IMR-90 (cell line): ENCODE measurements at regions not wholly inside any gene's neighbourhood (a gene's known extent, or its start where the extent isn't known, plus 50 kb on each side); places are given as distances from the start of the nearest gene placed in this dataset.
"Not testable (repeated sequence)": the region's sequence is repeated elsewhere in the genome, so short reads cannot be mapped to it uniquely, and the experiment has no call there.

Experiments used
- ATAC-seq: fragments of 200-7000 bp; cut with Tn5 transposase; 2 replicates; pipeline ENCODE4 v1.9.1; 2020; ENCODE audit warnings: low read depth, mild to moderate bottlenecking, moderate library complexity
- BruUV-seq: library from RNA; stranded (reverse); fragments of 400-500 nt; replicated peaks from 2 replicates; lab custom pipeline; 2021; lab: Mats Ljungman, UMichigan
- CTCF ChIA-PET: fragments of 300-600 bp; formaldehyde crosslinking; extraction: SDS; loops from one replicate; lab custom pipeline; 2021; ENCODE audit warnings: antibody characterized with exemption; lab: Yijun Ruan, JAX
- POLR2A ChIA-PET: fragments of 300-600 bp; sonication (Branson Sonifier 250); formaldehyde crosslinking; loops from one replicate; lab custom pipeline; 2022; ENCODE audit warnings: antibody characterized with exemption; ENCODE audit not compliant: unreplicated experiment; lab: Charles Lee
- DNase-seq: peaks from one replicate; pipeline ENCODE4 v3.0.0; 2013
- H2AFZ ChIP-seq: replicated peaks from 2 replicates; pipeline ENCODE3; 2013; ENCODE audit warnings: low read length, mild to moderate bottlenecking; ENCODE audit not compliant: poor library complexity
- H2AK5ac ChIP-seq: 2 replicates; pipeline ENCODE4 v1.6.1; 2013; ENCODE audit warnings: low read depth, low read length, inconsistent platforms
- H2AK9ac ChIP-seq: replicated peaks from 2 replicates; pipeline ENCODE3; 2013; ENCODE audit warnings: mild to moderate bottlenecking, low read depth, low read length, moderate library complexity; ENCODE audit not compliant: poor library complexity
- H2BK120ac ChIP-seq: 2 replicates; pipeline ENCODE4 v1.6.1; 2013; ENCODE audit warnings: low read depth, low read length, inconsistent platforms
- H2BK15ac ChIP-seq: 3 replicates; pipeline ENCODE4 v1.6.1; 2013; ENCODE audit warnings: low read depth, low read length, inconsistent platforms
- H2BK20ac ChIP-seq: 2 replicates; pipeline ENCODE4 v1.6.1; 2013; ENCODE audit warnings: low read depth, mild to moderate bottlenecking, inconsistent platforms, low read length, moderate library complexity
- H2BK5ac ChIP-seq: 2 replicates; pipeline ENCODE4 v1.6.1; 2013; ENCODE audit warnings: mild to moderate bottlenecking, low read depth, low read length, inconsistent platforms; ENCODE audit not compliant: poor library complexity, severe bottlenecking
- H3K14ac ChIP-seq: replicated peaks from 2 replicates; pipeline ENCODE4 v1.6.1; 2013; ENCODE audit warnings: low read depth, low read length, inconsistent platforms
- H3K18ac ChIP-seq: 2 replicates; pipeline ENCODE4 v1.6.1; 2013; ENCODE audit warnings: low read depth, low read length, control low read depth
- H3K23ac ChIP-seq: 2 replicates; pipeline ENCODE4 v1.6.1; 2013; ENCODE audit warnings: low read depth, low read length, inconsistent platforms
- H3K27ac ChIP-seq: 2 replicates; pipeline ENCODE4 v1.5.1; 2013; ENCODE audit warnings: mild to moderate bottlenecking, control low read depth, low read length; ENCODE audit not compliant: insufficient read depth
- H3K27me3 ChIP-seq: 2 replicates; pipeline ENCODE4 v1.6.1; 2013; ENCODE audit warnings: low read length; ENCODE audit not compliant: control insufficient read depth, insufficient read depth
- H3K36me3 ChIP-seq: 2 replicates; pipeline ENCODE4 v1.6.1; 2013; ENCODE audit warnings: low read length, mixed read lengths; ENCODE audit not compliant: control insufficient read depth, insufficient read depth
- H3K4ac ChIP-seq: 2 replicates; pipeline ENCODE4 v1.6.1; 2013; ENCODE audit warnings: low read depth, low read length, inconsistent platforms
- H3K4me1 ChIP-seq: 2 replicates; pipeline ENCODE4 v1.6.1; 2013; ENCODE audit warnings: low read length, mixed read lengths; ENCODE audit not compliant: control insufficient read depth, insufficient read depth
- H3K4me2 ChIP-seq: 2 replicates; pipeline ENCODE4 v1.6.1; 2013; ENCODE audit warnings: low read depth, mild to moderate bottlenecking, control low read depth, low read length, moderate library complexity
- H3K4me3 ChIP-seq: 2 replicates; pipeline ENCODE4 v1.5.1; 2013; ENCODE audit warnings: low read depth, mild to moderate bottlenecking, control low read depth, low read length, moderate library complexity; ENCODE audit not compliant: insufficient read depth
- H3K56ac ChIP-seq: 2 replicates; pipeline ENCODE4 v1.6.1; 2013; ENCODE audit warnings: low read length, inconsistent platforms; ENCODE audit not compliant: insufficient read depth; ENCODE audit errors: extremely low read depth
- H3K79me1 ChIP-seq, 2 experiments: 2 replicates each; pipeline ENCODE4 v1.6.1; 2013; ENCODE audit warnings: low read length in 2 of 2, inconsistent platforms in 1 of 2, low read depth in 1 of 2
- H3K9ac ChIP-seq: 2 replicates; pipeline ENCODE4 v1.6.1; 2013; ENCODE audit warnings: low read depth, low read length, control low read depth
- H3K9me1 ChIP-seq: 2 replicates; pipeline ENCODE4 v1.6.1; 2013; ENCODE audit warnings: low read length, inconsistent platforms; ENCODE audit not compliant: insufficient read depth
- H3K9me3 ChIP-seq: 2 replicates; pipeline ENCODE4 v1.6.1; 2013; ENCODE audit warnings: low read length; ENCODE audit not compliant: control insufficient read depth, insufficient read depth
- H4K20me1 ChIP-seq: 2 replicates; pipeline ENCODE4 v1.6.1; 2013; ENCODE audit warnings: low read length, inconsistent platforms; ENCODE audit not compliant: insufficient read depth
- H4K5ac ChIP-seq: 2 replicates; pipeline ENCODE4 v1.6.1; 2013; ENCODE audit warnings: mild to moderate bottlenecking, low read depth, low read length, control low read depth
- H4K8ac ChIP-seq, 2 experiments: 2 replicates each; pipeline ENCODE4 v1.6.1; 2013; ENCODE audit warnings: low read depth in 2 of 2, low read length in 2 of 2, control low read depth in 1 of 2, inconsistent platforms in 1 of 2
- H4K91ac ChIP-seq: 2 replicates; pipeline ENCODE4 v1.6.1; 2013; ENCODE audit warnings: low read depth, low read length, inconsistent platforms; ENCODE audit not compliant: insufficient read depth
- WGBS, 2 experiments: methylation state at CpG; one replicate each; pipeline versions ENCODE4 v1.1.5 to v1.1.7; 2013; ENCODE audit warnings: missing lambda C conversion rate in 2 of 2; ENCODE audit not compliant: insufficient read length in 1 of 2; ENCODE audit errors: extremely low coverage in 2 of 2; 5-methylcytosine and 5-hydroxymethylcytosine counted together
- dilution Hi-C: fragments of 300-500 bp; cut with HindIII; formaldehyde crosslinking; loops from one replicate; pipeline ENCODE4 v1.14.3; 2018; ENCODE audit warnings: low sequenced_read_pairs; ENCODE audit not compliant: unreplicated experiment
- in situ Hi-C: fragments of 300-500 bp; cut with MboI; formaldehyde crosslinking; loops from 3 replicates; pipeline ENCODE4 v1.14.3; 2019; ENCODE audit warnings: low sequenced_read_pairs, inconsistent platforms, mixed read lengths
- intact Hi-C: fragments of 100-400 bp; cut with micrococcal nuclease; formaldehyde crosslinking; loops from 2 replicates; pipeline ENCODE4 v1.10.0; 2022

DNA sequence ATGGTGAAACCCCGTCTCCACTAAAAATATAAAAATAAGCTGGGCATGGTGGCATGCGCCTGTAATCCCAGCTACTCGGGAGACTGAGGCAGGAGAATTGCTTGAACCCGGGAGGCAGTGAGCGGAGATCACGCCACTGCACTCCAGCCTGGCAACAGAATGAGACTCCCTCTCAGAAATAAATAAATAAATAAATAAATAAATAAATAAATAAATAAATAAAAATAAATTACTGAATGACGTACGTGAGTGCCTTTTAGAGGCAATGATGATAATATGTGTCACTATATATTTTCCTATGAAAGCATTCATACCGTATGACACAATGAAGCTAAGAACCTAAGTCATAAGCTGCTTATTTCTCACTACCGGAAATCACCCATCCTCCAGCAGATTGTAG lies 847.5 kb downstream of the PCDH11X start:
- ATAC-seq, H3K9ac ChIP-seq, H2BK5ac ChIP-seq, POLR2A ChIA-PET, H3K36me3 ChIP-seq, H3K18ac ChIP-seq, H3K4ac ChIP-seq, H3K4me1 ChIP-seq, intact Hi-C loops, H2AK9ac ChIP-seq, H3K79me1 ChIP-seq, H3K4me3 ChIP-seq, H3K9me1 ChIP-seq, H3K56ac ChIP-seq, BruUV-seq, H3K14ac ChIP-seq, H2BK20ac ChIP-seq, H2AK5ac ChIP-seq, H2AFZ ChIP-seq, H3K9me3 ChIP-seq, H4K20me1 ChIP-seq, CTCF ChIA-PET, H3K4me2 ChIP-seq, H3K23ac ChIP-seq, H2BK120ac ChIP-seq, dilution Hi-C loops, DNase-seq, H3K27ac ChIP-seq, H2BK15ac ChIP-seq, H4K91ac ChIP-seq, H3K27me3 ChIP-seq, H4K8ac ChIP-seq, H4K5ac ChIP-seq, in situ Hi-C loops: not testable (repeated sequence)
- WGBS, 2 experiments: no CpG with 5 or more reads among the region's 10 CpGs

DNA sequence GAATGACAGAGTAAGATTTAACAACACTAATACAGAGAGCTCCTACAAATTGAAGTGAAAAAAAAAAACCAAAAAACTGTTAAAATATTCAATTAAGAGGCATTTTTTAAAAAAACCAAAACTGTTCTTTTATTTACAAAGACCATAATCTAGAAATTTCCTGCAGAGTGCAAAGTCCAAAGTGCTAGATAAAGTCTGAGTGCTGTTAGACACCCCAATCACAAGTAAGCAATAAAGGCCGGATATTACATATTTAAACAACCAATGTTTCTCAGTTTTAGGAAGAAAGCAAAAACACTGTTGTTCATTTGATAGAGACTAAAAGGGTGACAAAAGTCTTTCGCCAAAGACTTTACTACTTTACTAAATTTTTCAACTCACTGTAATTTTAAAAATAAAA lies 878.4 kb downstream of the PCDH11X start:
- H2AK9ac ChIP-seq, H3K9me3 ChIP-seq, H3K36me3 ChIP-seq, H3K4me2 ChIP-seq, intact Hi-C loops, DNase-seq, H3K9ac ChIP-seq, ATAC-seq, H2AFZ ChIP-seq, CTCF ChIA-PET, H2BK15ac ChIP-seq, in situ Hi-C loops, H2BK5ac ChIP-seq, H3K4me3 ChIP-seq, BruUV-seq, dilution Hi-C loops, H3K79me1 ChIP-seq, H3K9me1 ChIP-seq, H4K91ac ChIP-seq, H4K8ac ChIP-seq, H3K27ac ChIP-seq, POLR2A ChIA-PET, H3K4ac ChIP-seq, H3K4me1 ChIP-seq, H3K14ac ChIP-seq, H3K56ac ChIP-seq, H2AK5ac ChIP-seq, H2BK120ac ChIP-seq, H2BK20ac ChIP-seq, H4K5ac ChIP-seq, H3K18ac ChIP-seq, H3K27me3 ChIP-seq, H4K20me1 ChIP-seq, H3K23ac ChIP-seq: not testable (repeated sequence)
- no CpG with 5 or more reads among the region's 2 CpGs for WGBS, 2 experiments
